Caki2 (cell line): ENCODE measurements at regions not wholly inside any gene's neighbourhood (a gene's known extent, or its start where the extent isn't known, plus 50 kb on each side); places are given as distances from the start of the nearest gene placed in this dataset.

ENCODE experiments used
- DNase-seq: peaks from one replicate; pipeline ENCODE4 v3.0.0-alpha.2; 2015; ENCODE audit warnings: low read depth
- in situ Hi-C: cut with HindIII; loops from 2 replicates; pipeline ENCODE4 v1.10.0; 2016; ENCODE audit warnings: low sequenced_read_pairs, low pct_unique_long_range_greater_than_20kb, mixed read lengths

DNA sequence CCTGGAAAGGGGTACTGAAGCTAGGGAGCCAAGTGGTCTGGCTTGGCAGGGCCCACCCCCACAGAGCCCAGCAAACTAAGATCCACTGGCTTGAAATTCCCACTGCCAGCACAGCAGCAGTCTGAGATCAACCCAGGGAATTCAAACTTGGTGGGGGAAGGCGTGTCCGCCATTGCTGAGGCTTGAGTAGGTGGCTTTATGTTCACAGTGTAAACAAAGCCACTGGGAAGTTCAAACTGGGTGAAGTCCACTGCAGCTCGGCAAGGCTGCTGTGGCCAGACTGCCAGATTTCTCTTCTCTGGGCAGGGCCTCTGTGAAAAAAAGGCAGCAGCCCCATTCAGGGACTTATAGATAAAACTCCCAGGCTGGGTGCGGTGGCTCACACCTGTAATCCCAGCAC, 58.9 kb downstream of the TFDP3 start:
- in situ Hi-C loops, result no loop called here
- DNase-seq, result no peak

DNA sequence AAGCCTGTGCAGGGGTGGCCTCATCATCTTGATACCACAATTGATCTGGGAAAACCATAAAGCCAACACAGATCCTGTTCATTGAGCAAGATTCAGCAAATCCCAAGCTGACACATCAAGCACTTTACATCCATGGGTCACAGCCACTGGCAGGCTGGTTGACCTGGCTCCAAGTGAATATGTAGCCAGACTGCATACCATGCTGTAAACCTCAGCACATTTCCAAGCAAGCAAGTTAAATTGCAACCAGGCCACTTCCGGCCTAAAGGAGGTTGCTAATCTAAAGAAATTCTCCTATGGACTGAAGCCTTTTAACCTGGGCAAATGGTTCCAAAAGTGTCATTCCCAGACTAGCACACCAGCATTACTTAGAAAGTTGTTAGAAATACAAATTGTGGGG, 54.4 kb upstream of the USP26 start:
- peak; percentile 40 for DNase-seq
- in situ Hi-C loops, result no loop called here

DNA sequence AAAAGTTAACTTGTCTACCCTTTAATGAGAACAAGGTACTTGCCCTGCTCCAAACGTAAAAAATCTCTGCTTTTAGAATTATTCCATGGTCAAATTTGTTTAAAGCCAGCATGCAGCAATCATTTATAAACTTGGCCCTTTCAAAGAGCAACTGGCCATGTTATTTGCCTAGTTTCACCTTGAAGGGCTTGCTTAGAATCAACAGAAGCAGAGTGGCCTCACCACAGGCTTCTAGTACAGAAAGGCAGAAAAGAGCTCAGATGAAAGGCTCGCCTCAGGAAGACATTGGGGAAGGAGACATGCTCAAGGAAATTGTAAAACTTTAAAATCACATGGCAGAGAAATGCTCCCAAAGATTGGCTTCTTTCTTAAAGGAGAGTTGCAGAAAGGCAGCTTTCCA, 53.8 kb upstream of the USP26 start:
- no peak for DNase-seq
- in situ Hi-C loops, result no loop called here
